Stimulated activated naive CD4-positive, alpha-beta T cell (primary cell): ENCODE measurements at regions not wholly inside any gene's neighbourhood (a gene's known extent, or its start where the extent isn't known, plus 50 kb on each side); places are given as distances from the start of the nearest gene placed in this dataset.
"Not testable (repeated sequence)": the region's sequence is repeated elsewhere in the genome, so short reads cannot be mapped to it uniquely, and the experiment has no call there.

Experiments
- DNase-seq, 6 experiments: peaks; one replicate each; lab custom pipeline; 2025; lab: John Stamatoyannopoulos, UW

GRCh38 chr22:27252282-27253049, 549.1 kb downstream of the MN1 start:
- no peak for DNase-seq

- DNase-seq, result no peak
Measured at GRCh38 chr22:27253108-27253902, 548.3 kb downstream of the MN1 start.

- not testable (repeated sequence) for DNase-seq
Measured at GRCh38 chr22:27254063-27254462, 547.5 kb downstream of the MN1 start.

- no peak for DNase-seq
Measured at GRCh38 chr22:27255580-27255979, 546.0 kb downstream of the MN1 start.

- DNase-seq, result no peak
Measured at GRCh38 chr22:27257987-27258386, 543.6 kb downstream of the MN1 start.

- no peak for DNase-seq
Measured at GRCh38 chr22:27258616-27259172, 542.9 kb downstream of the MN1 start.

GRCh38 chr22:27259433-27259832, 542.1 kb downstream of the MN1 start:
- DNase-seq, result no peak

- DNase-seq, result no peak
Measured at GRCh38 chr22:27260087-27260698, 541.4 kb downstream of the MN1 start.

- no peak for DNase-seq
Measured at GRCh38 chr22:27262361-27262760, 539.2 kb downstream of the MN1 start.

GRCh38 chr22:27264184-27264583, 537.4 kb downstream of the MN1 start:
- DNase-seq, result no peak

- DNase-seq, result no peak
Measured at GRCh38 chr22:27267145-27267544, 534.4 kb downstream of the MN1 start.

- no peak for DNase-seq
Measured at GRCh38 chr22:27269751-27270543, 531.6 kb downstream of the MN1 start.

GRCh38 chr22:27270818-27271510, 530.6 kb downstream of the MN1 start:
- no peak for DNase-seq

GRCh38 chr22:27273436-27273835, 528.1 kb downstream of the MN1 start:
- DNase-seq, result no peak

GRCh38 chr22:27273853-27274252, 527.7 kb downstream of the MN1 start:
- no peak for DNase-seq

- DNase-seq, result no peak
Measured at GRCh38 chr22:27274770-27275449, 526.6 kb downstream of the MN1 start.

- no peak for DNase-seq
Measured at GRCh38 chr22:27278946-27279345, 522.6 kb downstream of the MN1 start.

- DNase-seq, result no peak
Measured at GRCh38 chr22:27283240-27283639, 518.3 kb downstream of the MN1 start.

- DNase-seq, result no peak
Measured at GRCh38 chr22:27283714-27284113, 517.8 kb downstream of the MN1 start.

- no peak for DNase-seq
Measured at GRCh38 chr22:27284324-27284723, 517.2 kb downstream of the MN1 start.

GRCh38 chr22:27286711-27287110, 514.8 kb downstream of the MN1 start:
- no peak for DNase-seq
